ENCODE measurements at regions not wholly inside any gene's neighbourhood (a gene's known extent, or its start where the extent isn't known, plus 50 kb on each side); places are given as distances from the start of the nearest gene placed in this dataset.

- H3K9me3 ChIP-seq: no peaks in the 10 kb centered on the region
- 96 to 97% methylated on average over 14 of the region's 14 CpGs for WGBS, 2 donors
- TF ChIP-seq POLR2AphosphoS5 (IDR thresholded peaks at IDR 0.05) (no peak), CTCF (IDR thresholded peaks at IDR 0.05) (no peak), EP300 (IDR thresholded peaks at IDR 0.05) (no peak), POLR2A (IDR thresholded peaks at IDR 0.05) (no peak)
- intact Hi-C loops (cut with DNase I): no loop called here
- no peaks in the 10 kb centered on the region for H3K4me1 ChIP-seq
- no peaks in the 10 kb centered on the region for H3K36me3 ChIP-seq
- no peak overlapping the region for H3K27ac ChIP-seq
- peak; percentile 18 for DNase-seq
- no peak overlapping the region for H3K4me3 ChIP-seq
- no peaks in the 10 kb centered on the region for H3K27me3 ChIP-seq
Measured at GRCh38 chr4:3352941-3353594, 60.2 kb downstream of the RGS12 start.

GRCh38 chr4:3353752-3354454 is 61.1 kb downstream of the RGS12 start:
- no peak for DNase-seq
- Histone ChIP-seq H3K36me3 (no peaks in the 10 kb centered on the region), H3K27me3 (no peaks in the 10 kb centered on the region), H3K4me1 (no peaks in the 10 kb centered on the region), H3K27ac (no peak overlapping the region), H3K9me3 (no peaks in the 10 kb centered on the region), H3K4me3 (no peak overlapping the region)
- intact Hi-C loops (cut with DNase I): no loop called here
- 94 to 95% methylated on average over 4 of the region's 4 CpGs for WGBS, 2 donors
- no peak for TF ChIP-seq CTCF (IDR thresholded peaks at IDR 0.05)
- no peak for TF ChIP-seq EP300 (IDR thresholded peaks at IDR 0.05)
- TF ChIP-seq POLR2A (IDR thresholded peaks at IDR 0.05): no peak
- TF ChIP-seq POLR2AphosphoS5 (IDR thresholded peaks at IDR 0.05): no peak

GRCh38 chr4:3354455-3354811 is 61.6 kb downstream of the RGS12 start:
- Histone ChIP-seq H3K9me3 (no peaks in the 10 kb centered on the region), H3K27ac (no peak overlapping the region), H3K4me3 (no peak overlapping the region), H3K36me3 (no peaks in the 10 kb centered on the region), H3K4me1 (no peaks in the 10 kb centered on the region), H3K27me3 (no peaks in the 10 kb centered on the region)
- TF ChIP-seq POLR2AphosphoS5 (IDR thresholded peaks at IDR 0.05) (no peak), POLR2A (IDR thresholded peaks at IDR 0.05) (no peak), EP300 (IDR thresholded peaks at IDR 0.05) (no peak), CTCF (IDR thresholded peaks at IDR 0.05) (no peak)
- WGBS, 2 donors: 73 to 83% methylated on average over 4 of the region's 4 CpGs
- intact Hi-C loops (cut with DNase I): no loop called here
- DNase-seq: no peak

- Histone ChIP-seq H3K27ac (no peak overlapping the region), H3K27me3 (no peaks in the 10 kb centered on the region), H3K9me3 (no peaks in the 10 kb centered on the region), H3K4me3 (no peak overlapping the region), H3K4me1 (no peaks in the 10 kb centered on the region), H3K36me3 (no peaks in the 10 kb centered on the region)
- DNase-seq: no peak
- 80 to 90% methylated on average over 8 of the region's 8 CpGs for WGBS, 2 donors
- no peak for TF ChIP-seq POLR2A (IDR thresholded peaks at IDR 0.05)
- TF ChIP-seq POLR2AphosphoS5 (IDR thresholded peaks at IDR 0.05): no peak
- intact Hi-C loops (cut with DNase I): no loop called here
Measured at GRCh38 chr4:3355266-3355748, 62.5 kb downstream of the RGS12 start.

GRCh38 chr4:3358656-3359055 is 65.8 kb downstream of the RGS12 start:
- H3K9me3 ChIP-seq: no peaks in the 10 kb centered on the region
- H3K27ac ChIP-seq: no peak overlapping the region
- WGBS, 2 donors: 53 to 91% methylated on average over 1 of the region's 1 CpG
- intact Hi-C loops (cut with DNase I): no loop called here
- H3K4me1 ChIP-seq: no peaks in the 10 kb centered on the region
- H3K4me3 ChIP-seq: no peak overlapping the region
- no peaks in the 10 kb centered on the region for H3K27me3 ChIP-seq
- H3K36me3 ChIP-seq: no peaks in the 10 kb centered on the region
- no peak for DNase-seq
- TF ChIP-seq POLR2A (IDR thresholded peaks at IDR 0.05): no peak
- TF ChIP-seq CTCF (IDR thresholded peaks at IDR 0.05): no peak
- TF ChIP-seq EP300 (IDR thresholded peaks at IDR 0.05): no peak
- no peak for TF ChIP-seq POLR2AphosphoS5 (IDR thresholded peaks at IDR 0.05)
